Activated T-cell treated with anti-CD3 and anti-CD28 coated beads, Interleukin-2, amount 50 U/mL, for 24 hours (primary cell): ENCODE measurements at regions not wholly inside any gene's neighbourhood (a gene's known extent, or its start where the extent isn't known, plus 50 kb on each side); places are given as distances from the start of the nearest gene placed in this dataset.

Source experiments
- DNase-seq: peaks from one replicate; pipeline ENCODE4 v3.0.0-alpha.2; 2020
- H3K27ac Mint-ChIP-seq: 2 replicates; pipeline ENCODE4 v1.8.0; 2020; ENCODE audit warnings: mild to moderate bottlenecking, mixed read lengths
- H3K27me3 Mint-ChIP-seq: 2 replicates; pipeline ENCODE4 v1.8.0; 2020; ENCODE audit warnings: mixed read lengths
- H3K36me3 Mint-ChIP-seq: 2 replicates; pipeline ENCODE4 v1.8.0; 2020; ENCODE audit warnings: low read depth, mixed read lengths
- H3K4me1 Mint-ChIP-seq: 2 replicates; pipeline ENCODE4 v1.8.0; 2020; ENCODE audit warnings: low read depth, mixed read lengths
- H3K4me3 Mint-ChIP-seq: 2 replicates; pipeline ENCODE4 v1.8.0; 2020; ENCODE audit warnings: mild to moderate bottlenecking, moderate library complexity, mixed read lengths
- H3K9me3 Mint-ChIP-seq: 2 replicates; pipeline ENCODE4 v1.8.0; 2020; ENCODE audit warnings: mixed read lengths

GRCh38 chr7:17481118-17481517 is 182.7 kb downstream of the AHR start:
- no peak overlapping the region for H3K27ac Mint-ChIP-seq
- H3K36me3 Mint-ChIP-seq = no peaks in the 10 kb centered on the region
- no peaks in the 10 kb centered on the region for H3K4me1 Mint-ChIP-seq
- no peak overlapping the region for H3K4me3 Mint-ChIP-seq
- no peaks in the 10 kb centered on the region for H3K27me3 Mint-ChIP-seq
- DNase-seq = no peak
- no peaks in the 10 kb centered on the region for H3K9me3 Mint-ChIP-seq

DNA sequence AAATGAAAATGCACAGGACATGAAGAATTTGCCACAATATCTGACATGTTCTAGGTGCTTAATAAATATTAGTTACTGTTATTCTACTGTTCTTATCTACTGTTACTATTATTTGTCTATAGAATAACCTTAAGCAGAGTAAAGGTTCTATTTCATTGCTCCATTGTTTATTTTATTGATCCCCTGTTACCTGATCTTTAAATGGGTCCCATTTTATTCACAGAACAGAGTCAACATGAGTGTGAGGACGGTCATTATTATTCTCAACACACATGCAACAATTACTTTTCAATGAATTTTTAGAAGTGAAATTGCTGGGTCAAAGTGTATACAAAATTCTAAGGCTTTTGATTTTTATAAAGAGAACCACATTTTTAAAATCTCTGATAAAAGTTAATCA is 186.9 kb downstream of the AHR start:
- no peak overlapping the region for H3K4me3 Mint-ChIP-seq
- H3K4me1 Mint-ChIP-seq = peaks cover 2% of the 10 kb centered on the region
- no peaks in the 10 kb centered on the region for H3K36me3 Mint-ChIP-seq
- H3K27me3 Mint-ChIP-seq = no peaks in the 10 kb centered on the region
- H3K27ac Mint-ChIP-seq = no peak overlapping the region
- no peak for DNase-seq
- no peaks in the 10 kb centered on the region for H3K9me3 Mint-ChIP-seq

GRCh38 chr7:17485904-17486303 is 187.5 kb downstream of the AHR start:
- peaks cover 4% of the 10 kb centered on the region for H3K4me1 Mint-ChIP-seq
- no peak for DNase-seq
- H3K9me3 Mint-ChIP-seq = no peaks in the 10 kb centered on the region
- no peak overlapping the region for H3K27ac Mint-ChIP-seq
- H3K36me3 Mint-ChIP-seq = no peaks in the 10 kb centered on the region
- no peaks in the 10 kb centered on the region for H3K27me3 Mint-ChIP-seq
- H3K4me3 Mint-ChIP-seq = no peak overlapping the region

DNA sequence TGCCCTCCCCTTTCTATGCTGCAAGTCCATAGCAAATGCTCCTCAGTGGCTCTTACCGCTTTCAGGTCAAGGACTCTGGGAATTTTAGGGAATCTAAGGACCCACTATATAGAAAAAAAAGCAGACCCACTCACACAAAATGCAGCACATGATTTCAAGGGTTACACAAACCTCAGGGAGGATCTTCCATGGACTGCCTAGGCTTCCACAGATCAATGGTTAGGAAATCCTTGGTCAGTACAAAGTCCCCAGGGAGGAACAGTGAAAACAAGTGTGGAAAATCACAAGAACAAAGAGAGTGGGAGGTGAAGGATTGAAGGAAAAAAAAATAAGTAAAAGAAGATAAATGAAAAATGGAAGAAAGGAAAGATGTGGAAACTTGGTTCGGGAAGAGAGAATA is 188.4 kb downstream of the AHR start:
- no peak for DNase-seq
- Mint-ChIP-seq H3K4me3 (no peak overlapping the region), H3K9me3 (no peaks in the 10 kb centered on the region), H3K4me1 (peaks cover 4% of the 10 kb centered on the region), H3K36me3 (no peaks in the 10 kb centered on the region), H3K27ac (no peak overlapping the region), H3K27me3 (no peaks in the 10 kb centered on the region)

- H3K9me3 Mint-ChIP-seq = no peaks in the 10 kb centered on the region
- no peaks in the 10 kb centered on the region for H3K36me3 Mint-ChIP-seq
- H3K4me3 Mint-ChIP-seq = no peak overlapping the region
- no peak for DNase-seq
- no peaks in the 10 kb centered on the region for H3K27me3 Mint-ChIP-seq
- H3K27ac Mint-ChIP-seq = no peak overlapping the region
- H3K4me1 Mint-ChIP-seq = peaks cover 4% of the 10 kb centered on the region
Measured at GRCh38 chr7:17487343-17487742, 188.9 kb downstream of the AHR start.

DNA sequence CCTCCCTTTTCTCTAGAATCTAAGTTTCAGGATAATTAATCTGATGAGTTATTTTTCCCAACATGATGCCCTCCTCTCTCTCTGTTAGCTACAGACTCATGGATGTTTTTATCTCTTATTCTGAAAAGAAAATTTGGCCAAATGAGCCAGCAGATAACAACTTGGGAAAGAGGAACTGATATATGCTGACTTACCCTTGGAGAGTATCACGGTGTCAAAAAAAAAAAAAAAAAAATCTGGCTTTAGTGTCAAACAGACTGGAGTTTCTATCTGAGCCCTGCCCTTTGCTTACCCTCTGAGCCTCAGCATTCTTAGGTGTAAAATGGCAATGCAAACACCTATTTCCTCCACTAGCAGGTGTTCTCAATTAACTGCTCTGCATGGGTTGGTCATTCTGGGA is 190.4 kb downstream of the AHR start:
- DNase-seq = no peak
- no peak overlapping the region for H3K27ac Mint-ChIP-seq
- no peak overlapping the region for H3K4me3 Mint-ChIP-seq
- peaks cover 5% of the 10 kb centered on the region for H3K4me1 Mint-ChIP-seq
- no peaks in the 10 kb centered on the region for H3K9me3 Mint-ChIP-seq
- H3K36me3 Mint-ChIP-seq = no peaks in the 10 kb centered on the region
- H3K27me3 Mint-ChIP-seq = no peaks in the 10 kb centered on the region

GRCh38 chr7:17489961-17490360 is 191.5 kb downstream of the AHR start:
- Mint-ChIP-seq H3K36me3 (no peaks in the 10 kb centered on the region), H3K4me3 (no peak overlapping the region), H3K9me3 (no peaks in the 10 kb centered on the region), H3K4me1 (peaks cover 5% of the 10 kb centered on the region), H3K27ac (no peak overlapping the region), H3K27me3 (no peaks in the 10 kb centered on the region)
- no peak for DNase-seq

GRCh38 chr7:17490825-17491224 is 192.4 kb downstream of the AHR start:
- H3K4me1 Mint-ChIP-seq = peaks cover 5% of the 10 kb centered on the region
- no peaks in the 10 kb centered on the region for H3K27me3 Mint-ChIP-seq
- no peaks in the 10 kb centered on the region for H3K36me3 Mint-ChIP-seq
- H3K27ac Mint-ChIP-seq = no peak overlapping the region
- H3K4me3 Mint-ChIP-seq = no peak overlapping the region
- no peaks in the 10 kb centered on the region for H3K9me3 Mint-ChIP-seq
- DNase-seq = no peak

GRCh38 chr7:17492437-17492836 is 194.0 kb downstream of the AHR start:
- no peak overlapping the region for H3K27ac Mint-ChIP-seq
- H3K4me1 Mint-ChIP-seq = peaks cover 5% of the 10 kb centered on the region
- no peaks in the 10 kb centered on the region for H3K27me3 Mint-ChIP-seq
- no peaks in the 10 kb centered on the region for H3K9me3 Mint-ChIP-seq
- DNase-seq = no peak
- H3K36me3 Mint-ChIP-seq = no peaks in the 10 kb centered on the region
- H3K4me3 Mint-ChIP-seq = no peak overlapping the region

DNA sequence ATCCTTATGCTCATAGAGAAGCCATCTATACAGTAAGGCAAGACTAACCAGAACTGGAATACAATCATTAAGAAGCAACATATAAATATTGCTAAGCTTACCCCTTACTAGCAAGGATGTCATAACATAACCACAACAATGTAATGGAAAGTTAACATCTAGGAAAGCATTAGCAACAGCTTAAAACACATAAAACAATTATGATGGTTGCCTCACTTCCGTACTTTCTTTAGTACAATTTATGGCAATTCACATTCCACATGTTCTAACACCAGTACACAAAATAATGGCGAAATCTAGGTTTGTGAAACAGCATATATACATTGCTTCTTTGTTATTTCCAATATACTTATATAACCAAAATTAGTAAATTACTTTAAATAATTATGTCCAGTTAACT is 195.0 kb downstream of the AHR start:
- H3K9me3 Mint-ChIP-seq = no peaks in the 10 kb centered on the region
- H3K27me3 Mint-ChIP-seq = no peaks in the 10 kb centered on the region
- no peaks in the 10 kb centered on the region for H3K36me3 Mint-ChIP-seq
- no peak for DNase-seq
- H3K27ac Mint-ChIP-seq = no peak overlapping the region
- peaks cover 5% of the 10 kb centered on the region for H3K4me1 Mint-ChIP-seq
- no peak overlapping the region for H3K4me3 Mint-ChIP-seq

DNA sequence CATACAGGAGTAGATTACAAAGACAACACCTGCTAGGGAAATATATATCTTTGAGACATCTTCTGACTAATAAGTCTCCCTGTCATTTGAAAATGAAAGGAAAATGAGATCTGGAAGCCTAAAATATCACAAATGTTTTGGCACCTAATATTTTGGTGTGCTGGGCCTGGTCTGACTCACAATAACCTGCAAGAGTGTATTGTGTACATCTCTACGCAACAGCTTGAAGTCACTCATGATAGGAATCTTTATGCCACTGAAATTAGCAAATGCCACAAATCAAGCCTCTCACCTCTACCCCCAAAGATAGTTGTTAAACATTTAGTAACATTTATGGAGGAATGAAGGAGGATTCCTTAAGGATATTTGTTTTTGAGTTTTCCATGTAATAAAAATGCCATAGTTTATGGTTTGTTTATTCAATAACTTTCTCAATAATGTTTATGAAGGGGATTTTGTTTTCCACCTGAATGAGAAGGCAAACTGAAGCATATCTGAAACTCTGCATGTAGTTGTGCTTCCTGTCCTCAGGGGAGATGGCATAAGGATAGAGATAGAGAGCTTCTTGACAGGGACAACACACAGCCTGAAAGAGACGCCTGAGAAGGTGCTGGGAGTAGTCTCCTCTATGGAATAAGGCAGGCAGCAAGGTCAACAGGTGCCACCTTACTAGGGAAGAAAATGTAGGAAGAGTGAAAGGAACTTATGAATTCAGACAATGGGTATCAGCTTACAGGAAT is 197.4 kb downstream of the AHR start:
- no peaks in the 10 kb centered on the region for H3K27me3 Mint-ChIP-seq
- H3K36me3 Mint-ChIP-seq = no peaks in the 10 kb centered on the region
- H3K4me3 Mint-ChIP-seq = no peak overlapping the region
- DNase-seq = no peak
- H3K27ac Mint-ChIP-seq = no peak overlapping the region
- H3K9me3 Mint-ChIP-seq = no peaks in the 10 kb centered on the region
- H3K4me1 Mint-ChIP-seq = peaks cover 1% of the 10 kb centered on the region

- DNase-seq = no peak
- H3K9me3 Mint-ChIP-seq = no peaks in the 10 kb centered on the region
Measured at GRCh38 chr7:17497136-17497535, 198.7 kb downstream of the AHR start.

GRCh38 chr7:17497549-17498167 is 199.2 kb downstream of the AHR start:
- Mint-ChIP-seq H3K4me1 (no peaks in the 10 kb centered on the region), H3K9me3 (no peaks in the 10 kb centered on the region), H3K36me3 (no peaks in the 10 kb centered on the region), H3K27me3 (no peaks in the 10 kb centered on the region), H3K4me3 (no peak overlapping the region), H3K27ac (no peak overlapping the region)
- no peak for DNase-seq

More at GRCh38 chr7:17497136-17497535, 198.7 kb downstream of the AHR start:
- Mint-ChIP-seq H3K27ac (no peak overlapping the region), H3K27me3 (no peaks in the 10 kb centered on the region), H3K4me1 (peaks cover 1% of the 10 kb centered on the region), H3K4me3 (no peak overlapping the region), H3K36me3 (no peaks in the 10 kb centered on the region)

DNA sequence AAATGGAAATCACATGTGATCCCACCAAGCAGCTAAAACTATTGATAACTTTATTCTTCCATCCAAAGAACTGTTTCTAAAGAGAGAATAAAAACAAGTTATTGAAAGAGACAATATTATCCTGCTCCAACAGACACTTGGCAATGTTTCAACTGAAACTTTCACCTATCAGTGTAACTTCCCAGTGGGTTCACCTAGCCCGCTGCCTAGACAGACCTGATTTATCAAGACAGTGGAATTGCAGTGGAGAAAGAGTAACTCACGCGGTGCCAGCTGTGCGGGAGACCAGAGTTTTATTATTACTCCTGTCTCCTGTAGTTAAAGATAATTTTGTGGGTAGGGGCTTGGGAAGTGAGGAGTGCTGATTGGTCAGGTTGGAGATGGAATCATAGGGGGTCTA is 199.8 kb downstream of the AHR start:
- no peaks in the 10 kb centered on the region for H3K36me3 Mint-ChIP-seq
- no peaks in the 10 kb centered on the region for H3K27me3 Mint-ChIP-seq
- DNase-seq = no peak
- no peaks in the 10 kb centered on the region for H3K9me3 Mint-ChIP-seq
- H3K27ac Mint-ChIP-seq = no peak overlapping the region
- H3K4me3 Mint-ChIP-seq = no peak overlapping the region
- no peaks in the 10 kb centered on the region for H3K4me1 Mint-ChIP-seq

GRCh38 chr7:17500736-17501135 is 202.3 kb downstream of the AHR start:
- H3K4me3 Mint-ChIP-seq = no peak overlapping the region
- no peaks in the 10 kb centered on the region for H3K4me1 Mint-ChIP-seq
- no peak for DNase-seq
- no peaks in the 10 kb centered on the region for H3K27me3 Mint-ChIP-seq
- H3K27ac Mint-ChIP-seq = no peak overlapping the region
- no peaks in the 10 kb centered on the region for H3K36me3 Mint-ChIP-seq
- H3K9me3 Mint-ChIP-seq = no peaks in the 10 kb centered on the region
